Endothelial cell of hepatic sinusoid (primary cell): ENCODE measurements at regions not wholly inside any gene's neighbourhood (a gene's known extent, or its start where the extent isn't known, plus 50 kb on each side); places are given as distances from the start of the nearest gene placed in this dataset.

ENCODE experiments used
- in situ Hi-C: cut with HindIII; loops from 2 replicates; pipeline ENCODE4 v1.10.0; 2017; ENCODE audit warnings: low sequenced_read_pairs

DNA sequence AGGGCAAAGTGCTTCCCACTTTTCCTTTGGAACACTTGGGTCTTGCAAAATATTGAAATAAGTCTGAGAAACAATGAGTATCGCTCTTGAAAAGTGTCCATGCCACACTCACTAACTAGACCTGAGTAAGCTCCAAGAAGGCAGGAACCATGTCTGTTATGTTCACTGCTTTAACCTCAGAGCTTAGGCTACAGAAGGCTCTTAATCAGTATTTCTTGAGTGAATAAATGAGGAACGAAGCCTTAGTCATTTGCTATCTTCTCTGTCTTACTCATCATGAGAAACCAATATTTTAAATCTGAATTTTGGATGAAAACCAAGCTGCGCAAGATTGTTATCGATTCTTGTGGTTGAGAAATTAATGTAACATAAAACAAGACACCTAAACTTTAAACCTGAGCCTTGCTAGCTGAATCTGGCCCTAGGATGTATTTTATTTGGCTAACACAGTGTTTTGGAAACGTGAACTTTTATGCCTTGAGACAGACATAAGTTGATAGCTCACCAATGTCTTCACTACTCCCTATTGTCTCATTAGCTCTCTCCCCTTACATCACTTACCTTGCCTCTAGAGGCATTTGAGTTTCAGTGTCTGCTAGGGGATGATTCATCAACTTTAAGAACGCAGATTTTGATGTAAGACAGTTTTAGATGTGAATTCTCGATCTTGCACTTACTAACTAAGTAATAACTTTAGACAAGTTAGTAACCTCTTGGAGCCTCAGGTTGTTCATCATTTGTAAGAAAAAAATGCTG is 392.8 kb upstream of the MEIS1 start:
- in situ Hi-C loops, result no loop called here

DNA sequence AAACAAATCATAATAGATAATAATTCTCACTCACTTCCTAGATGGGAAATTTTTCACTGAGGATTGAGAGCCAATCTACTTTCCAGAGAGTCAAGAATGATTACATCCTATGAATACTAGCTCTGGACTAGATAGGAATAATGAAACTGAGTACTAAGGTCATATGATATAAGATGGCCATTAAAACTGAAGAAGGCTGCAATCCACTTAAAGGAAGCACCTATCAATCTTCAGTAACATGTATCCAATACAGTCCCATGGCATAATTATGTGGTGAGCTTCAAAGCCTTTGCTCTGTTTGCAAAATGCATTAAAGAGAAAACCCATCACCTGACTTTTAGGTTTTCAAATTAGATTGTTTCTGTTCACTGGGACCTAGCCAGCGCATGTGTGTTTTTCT is 398.0 kb upstream of the MEIS1 start:
- in situ Hi-C loops, result loop anchor here (5.0 kb wide), 1 partner anchor 90 kb away; no protein-coding TSS in a partner anchor

DNA sequence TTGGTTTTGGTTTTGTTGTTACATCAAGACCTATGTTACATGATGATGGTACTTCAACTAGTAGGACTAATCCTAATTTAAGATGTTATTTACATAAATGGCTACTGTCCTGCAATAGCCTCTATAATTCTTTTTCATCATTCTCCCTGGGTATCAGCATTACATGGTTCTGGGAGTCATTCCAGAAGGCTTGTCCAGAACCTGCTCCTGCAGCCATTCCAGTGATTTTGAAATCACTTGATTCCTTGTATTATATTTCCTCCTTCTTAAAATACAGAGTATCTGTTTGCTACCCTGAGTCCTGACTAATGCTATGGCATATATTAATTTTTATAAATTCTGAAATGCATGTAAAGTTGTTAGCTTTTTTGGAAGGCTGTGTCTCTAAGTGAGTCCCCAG is 400.5 kb upstream of the MEIS1 start:
- in situ Hi-C loops, result no loop called here

DNA sequence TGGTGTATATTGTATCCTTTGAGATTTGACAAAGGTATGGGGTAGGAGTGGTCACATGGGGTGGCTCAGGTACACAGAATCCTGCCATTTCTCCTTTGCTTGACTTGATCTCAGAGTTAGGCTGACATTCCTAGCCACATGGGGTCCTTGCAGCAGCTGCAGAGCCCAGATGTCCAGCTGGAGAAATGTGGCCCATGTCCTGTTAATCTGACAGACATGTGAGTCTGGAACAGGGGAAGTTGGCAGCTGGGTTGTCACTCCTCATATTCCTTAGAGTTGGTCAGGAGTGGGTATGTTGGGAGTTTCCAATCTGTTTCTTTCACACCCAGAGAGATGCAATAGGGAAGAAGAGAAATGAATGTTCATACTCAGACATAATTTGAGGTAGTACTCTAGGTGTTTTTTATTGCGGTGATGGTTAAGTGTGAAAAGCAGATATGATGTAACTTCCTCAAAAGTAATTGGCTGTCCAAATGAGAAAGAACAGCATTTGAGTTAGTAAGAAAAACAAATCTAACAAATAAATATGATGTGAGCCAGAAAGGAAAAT is 402.6 kb upstream of the MEIS1 start:
- in situ Hi-C loops, result no loop called here

- in situ Hi-C loops, result no loop called here
These were observed 403.7 kb upstream of the MEIS1 start for GRCh38 chr2:66031236-66031635.

GRCh38 chr2:66030553-66030952 is 404.4 kb upstream of the MEIS1 start:
- in situ Hi-C loops, result no loop called here

DNA sequence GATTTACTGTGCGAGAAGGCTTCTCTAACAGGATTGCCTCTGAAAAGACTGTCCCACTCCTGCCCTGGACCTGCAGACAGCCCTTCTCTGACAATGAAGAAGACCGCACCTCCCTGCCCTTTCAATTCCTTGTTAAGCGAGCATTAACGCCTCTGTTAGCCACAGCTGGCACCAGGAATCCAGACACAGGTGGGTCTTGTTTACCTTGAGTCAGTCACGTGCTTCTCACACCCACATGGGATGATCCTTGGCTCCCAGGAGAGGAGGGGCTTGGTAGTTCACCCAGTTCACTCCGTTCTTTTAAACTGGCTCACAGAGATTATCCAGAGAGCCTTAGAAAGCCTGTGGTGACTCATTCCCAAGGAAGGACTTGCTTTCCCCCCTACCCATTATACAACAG is 410.5 kb upstream of the MEIS1 start:
- in situ Hi-C loops, result no loop called here

DNA sequence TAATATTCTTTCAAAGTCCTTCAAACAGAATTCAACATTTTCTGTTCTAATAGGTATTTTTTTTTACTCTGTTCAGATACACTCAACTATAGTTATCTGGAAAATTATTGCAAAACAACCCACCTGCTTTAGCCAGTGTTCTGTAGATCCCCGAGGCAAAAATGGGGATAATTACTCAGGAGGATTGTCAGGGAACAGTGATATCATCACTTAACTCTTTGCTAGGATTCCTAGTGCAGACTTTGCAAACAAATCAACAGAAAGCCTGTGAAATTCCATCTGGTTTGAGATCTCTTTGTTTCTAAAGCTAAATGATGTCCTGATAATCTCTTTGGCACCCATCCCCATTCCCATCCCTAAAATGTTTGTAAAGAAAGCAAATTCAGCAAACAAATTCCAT is 413.6 kb upstream of the MEIS1 start:
- in situ Hi-C loops, result no loop called here

DNA sequence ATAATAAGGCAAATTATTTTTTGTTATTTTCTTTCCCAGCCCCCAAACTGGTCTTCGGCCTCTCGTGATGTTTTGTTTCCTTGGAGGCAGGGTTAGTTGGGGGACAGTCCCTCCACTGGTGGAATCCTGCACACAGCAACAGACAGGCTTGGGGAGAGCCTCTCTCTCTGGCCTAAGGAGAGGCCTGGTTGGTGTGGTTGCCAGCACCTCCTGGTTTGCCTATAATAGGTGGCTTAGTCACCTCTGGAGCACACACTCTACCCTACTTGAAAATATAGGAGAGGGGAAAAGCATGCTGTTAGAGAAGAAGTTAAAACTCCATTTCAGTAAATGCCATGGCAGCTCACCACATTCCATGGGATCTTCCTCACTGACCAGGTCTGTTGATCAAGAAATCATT is 417.2 kb upstream of the MEIS1 start:
- in situ Hi-C loops, result loop anchor here (5.0 kb wide), 1 partner anchor 35 kb away; no protein-coding TSS in a partner anchor

DNA sequence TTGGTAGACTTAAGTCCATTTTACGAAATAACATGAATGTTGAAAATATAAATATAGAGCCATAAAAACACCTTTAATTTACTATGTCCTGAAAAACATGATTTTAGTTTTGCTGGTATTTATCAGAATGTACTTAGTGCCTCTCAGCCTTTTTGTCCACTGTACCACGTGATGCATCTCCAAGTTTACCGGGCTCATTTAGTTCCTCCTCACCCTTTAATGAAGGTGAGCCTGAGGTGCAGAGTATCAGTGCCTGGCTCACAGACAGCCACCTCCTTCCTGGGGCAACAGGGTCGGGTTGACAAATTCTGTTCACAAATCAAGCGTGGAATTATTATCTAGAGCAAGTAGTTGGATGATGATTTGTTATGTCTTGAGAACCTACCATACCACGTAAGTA is 420.5 kb upstream of the MEIS1 start:
- in situ Hi-C loops, result loop anchor here (5.0 kb wide), 1 partner anchor 38 kb away; no protein-coding TSS in a partner anchor

DNA sequence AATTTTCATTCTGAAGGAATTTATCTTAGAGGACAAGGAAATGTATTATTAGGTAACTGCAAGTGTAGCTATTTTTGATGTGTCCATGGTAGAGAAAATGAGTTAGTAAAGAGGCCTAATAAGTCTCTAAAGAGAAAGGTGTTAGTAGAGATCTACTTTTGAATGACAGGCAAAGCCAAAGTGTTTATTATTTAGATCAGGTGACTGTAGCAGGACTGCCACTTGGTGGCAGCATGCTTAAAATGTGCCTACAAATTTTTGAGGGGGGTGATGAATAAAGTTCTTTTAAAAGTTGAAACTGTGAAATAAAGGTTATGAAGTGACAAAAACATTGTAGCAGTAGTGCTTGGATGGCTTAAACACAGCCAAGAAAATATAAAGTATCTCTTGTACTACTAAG is 421.5 kb upstream of the MEIS1 start:
- in situ Hi-C loops, result loop anchor here (5.0 kb wide), 1 partner anchor 39 kb away; no protein-coding TSS in a partner anchor

DNA sequence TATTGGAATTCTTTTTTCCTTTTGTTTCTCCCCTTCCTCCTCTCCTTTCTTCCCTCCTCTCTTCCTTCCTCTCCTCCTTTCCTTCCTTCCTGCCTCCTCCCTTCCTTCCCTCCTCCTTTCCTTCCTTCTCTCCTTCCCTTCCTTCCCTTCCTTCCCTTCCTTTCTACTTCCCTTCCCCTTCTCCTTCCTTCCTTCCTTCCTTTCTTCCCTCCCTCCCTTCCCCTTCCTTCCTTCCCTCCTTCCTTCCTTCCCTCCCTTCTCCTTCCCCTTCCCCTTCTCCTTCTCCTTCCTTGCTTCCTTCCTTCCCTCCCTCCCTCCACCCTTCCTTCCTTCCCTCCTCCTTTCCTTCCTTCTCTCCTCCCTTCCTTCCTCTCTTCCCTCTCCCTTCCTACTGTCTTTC is 431.0 kb upstream of the MEIS1 start:
- in situ Hi-C loops, result no loop called here

DNA sequence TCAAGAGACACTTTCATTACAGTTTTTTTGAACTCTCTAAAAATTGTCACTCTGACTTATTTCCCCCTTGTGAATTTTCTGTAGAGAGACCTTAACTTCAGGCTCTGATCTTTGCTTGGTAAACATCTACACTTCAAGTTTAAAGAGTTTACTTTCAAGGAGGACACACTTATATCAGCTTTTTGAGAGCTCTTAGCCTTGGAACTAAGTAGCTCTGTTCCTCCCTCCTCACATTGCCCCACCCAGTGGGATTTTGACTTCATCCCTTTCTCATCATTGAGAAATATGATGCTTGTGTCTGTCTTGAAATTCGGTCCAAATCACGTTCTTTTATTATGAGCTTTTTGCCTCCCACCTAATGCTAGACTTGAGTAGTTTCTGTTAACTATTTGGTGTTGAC is 433.4 kb upstream of the MEIS1 start:
- in situ Hi-C loops, result no loop called here

GRCh38 chr2:66000901-66001300 is 434.0 kb upstream of the MEIS1 start:
- in situ Hi-C loops, result no loop called here

DNA sequence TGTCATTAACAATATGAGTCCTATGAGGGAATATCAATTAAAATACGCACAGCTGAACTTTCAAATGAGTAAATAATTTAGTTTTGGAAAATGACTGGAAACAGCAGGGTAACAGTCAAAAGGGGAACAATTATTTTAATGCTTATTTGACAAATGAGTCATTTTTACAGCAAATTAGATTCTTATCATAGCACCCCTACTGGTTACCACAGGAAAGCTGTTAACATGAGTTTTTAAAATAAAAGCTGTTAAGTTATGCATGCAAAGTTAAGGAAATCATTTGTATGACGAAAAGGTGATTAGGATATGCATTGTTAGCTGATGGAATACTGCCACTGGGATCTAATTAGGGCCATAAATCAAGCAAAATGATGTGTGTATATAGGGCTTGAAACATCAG is 435.1 kb upstream of the MEIS1 start:
- in situ Hi-C loops, result no loop called here

- in situ Hi-C loops, result no loop called here
These were observed 435.8 kb upstream of the MEIS1 start for GRCh38 chr2:65999103-65999502.

GRCh38 chr2:65997961-65998360 is 437.0 kb upstream of the MEIS1 start:
- in situ Hi-C loops, result no loop called here

DNA sequence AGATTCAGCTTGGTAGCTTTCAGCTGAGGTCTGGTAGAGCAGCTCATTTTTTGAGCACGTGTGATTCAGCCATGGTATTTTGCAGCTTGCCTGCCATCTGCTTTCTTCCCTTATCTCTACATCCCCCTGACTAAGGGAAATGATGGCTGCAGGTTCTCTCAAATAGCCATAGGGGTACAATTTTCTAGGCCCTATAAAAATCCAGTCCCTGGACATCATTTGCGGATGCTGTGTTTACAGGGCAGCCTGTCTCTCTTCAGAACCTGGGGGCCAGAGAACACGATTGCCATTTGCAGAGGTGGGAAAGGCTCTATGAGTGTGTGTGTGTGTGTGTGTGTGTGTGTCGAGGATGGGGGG is 442.7 kb upstream of the MEIS1 start:
- in situ Hi-C loops, result no loop called here

GRCh38 chr2:65991381-65992197 is 443.3 kb upstream of the MEIS1 start:
- in situ Hi-C loops, result no loop called here

DNA sequence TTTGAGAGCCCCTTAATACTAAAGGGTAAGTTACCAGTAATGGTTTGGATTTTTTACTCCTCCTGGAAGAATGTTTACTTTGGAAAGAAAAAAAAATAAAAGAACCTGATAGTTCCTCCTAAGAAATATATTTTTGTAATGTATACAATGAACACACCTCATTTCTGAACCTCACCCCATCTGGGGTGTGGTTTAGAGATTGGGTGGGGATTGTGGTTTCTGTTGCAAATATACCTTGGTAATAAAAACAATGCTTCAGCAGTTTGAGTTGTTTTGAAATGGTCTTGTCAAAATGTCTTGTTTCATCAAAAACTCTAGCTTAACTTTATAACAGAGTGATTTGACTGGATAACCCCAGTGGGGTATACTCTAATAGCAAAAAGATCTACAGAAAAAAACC is 448.9 kb upstream of the MEIS1 start:
- in situ Hi-C loops, result no loop called here

DNA sequence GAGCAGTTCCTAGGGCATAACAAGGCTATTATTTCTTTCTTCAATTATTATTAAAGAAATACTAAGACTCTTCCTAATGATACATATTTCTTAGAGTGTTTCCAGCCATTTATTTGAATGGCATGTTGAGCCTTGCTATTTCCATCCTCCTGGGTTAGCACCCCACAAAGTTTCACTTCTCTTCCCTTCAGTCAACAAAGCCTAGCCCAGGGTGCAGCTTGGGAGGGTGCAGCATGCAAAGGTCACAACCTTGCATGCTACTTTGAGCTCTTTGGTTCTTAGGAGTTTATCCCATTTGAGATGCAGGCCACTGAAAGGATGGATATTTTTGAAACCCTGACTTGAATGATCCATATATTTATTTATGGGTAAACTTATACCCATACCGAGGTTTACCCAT is 454.4 kb upstream of the MEIS1 start:
- in situ Hi-C loops, result loop anchor here (5.0 kb wide), 1 partner anchor 37 kb away; no protein-coding TSS in a partner anchor

DNA sequence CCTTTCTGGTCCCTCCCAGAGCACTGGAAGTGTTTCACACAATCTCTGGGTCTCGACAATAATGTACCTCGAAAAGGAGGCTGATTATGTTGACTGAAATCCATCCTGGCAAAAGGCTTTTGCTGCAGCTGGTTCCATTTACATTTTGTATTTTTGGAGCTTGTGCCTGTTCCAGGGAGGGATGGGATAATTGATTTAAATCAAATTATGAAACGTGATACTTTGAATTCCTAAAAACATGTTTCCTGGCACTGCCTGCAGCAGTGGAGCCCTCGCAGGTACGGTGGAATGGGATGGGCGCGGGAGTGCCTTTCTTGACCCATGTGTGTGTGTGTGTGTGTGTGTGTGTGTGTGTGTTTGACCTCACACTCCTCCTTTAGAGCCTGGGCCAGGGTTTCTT is 455.5 kb upstream of the MEIS1 start:
- in situ Hi-C loops, result no loop called here
